Choroid plexus epithelial cell (primary cell): ENCODE measurements at regions not wholly inside any gene's neighbourhood (a gene's known extent, or its start where the extent isn't known, plus 50 kb on each side); places are given as distances from the start of the nearest gene placed in this dataset.

Experiments used
- DNase-seq: peaks from one replicate; pipeline ENCODE4 v3.0.0-alpha.2; 2010; ENCODE audit warnings: low read depth
- H3K4me3 ChIP-seq: 2 replicates; pipeline ENCODE4 v1.5.1; 2011; ENCODE audit warnings: low read depth, mild to moderate bottlenecking, control low read depth, low read length, moderate library complexity
- CTCF ChIP-seq: conservative IDR thresholded peaks from 2 replicates; pipeline ENCODE4 v1.5.1; 2011; ENCODE audit warnings: low read depth, mild to moderate bottlenecking, control low read depth, inconsistent platforms, low read length, moderate library complexity

GRCh38 chr2:146931109-146931508 is 913.7 kb upstream of the ACVR2A start:
- DNase-seq = no peak
- TF ChIP-seq CTCF = no peak
- no peak overlapping the region for H3K4me3 ChIP-seq

DNA sequence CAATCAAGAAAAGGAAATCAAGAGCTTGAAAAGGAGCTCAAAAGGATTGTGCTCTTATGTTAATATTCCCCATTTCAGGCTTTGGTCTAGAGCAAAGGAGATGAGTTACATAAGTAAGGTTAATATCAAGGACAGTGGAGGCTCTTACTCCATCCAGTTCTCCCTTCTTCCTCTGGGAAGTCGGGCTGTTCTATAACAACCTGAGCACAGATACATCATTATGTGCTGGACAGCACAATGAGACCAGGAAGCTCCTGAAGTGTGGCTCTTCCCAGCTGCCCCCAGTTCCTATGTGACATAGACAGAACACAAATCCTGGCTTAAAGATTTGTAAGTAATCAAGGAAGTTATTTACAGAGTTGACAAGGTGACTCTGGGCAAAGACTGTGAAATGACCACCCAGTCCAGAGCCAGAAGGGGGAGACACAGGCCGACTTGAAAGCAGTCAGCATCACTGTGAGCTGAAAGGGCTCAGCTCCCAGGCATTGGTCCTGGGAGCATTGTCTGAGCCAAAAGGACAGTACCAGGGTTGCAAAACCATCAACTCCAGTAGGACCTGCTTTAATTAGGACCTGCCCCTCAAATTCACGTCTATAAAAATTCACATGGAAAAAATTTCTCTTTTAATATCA is 917.6 kb upstream of the ACVR2A start:
- H3K4me3 ChIP-seq = no peak overlapping the region
- TF ChIP-seq CTCF = peak; percentile 97
- DNase-seq = peak; percentile 89

DNA sequence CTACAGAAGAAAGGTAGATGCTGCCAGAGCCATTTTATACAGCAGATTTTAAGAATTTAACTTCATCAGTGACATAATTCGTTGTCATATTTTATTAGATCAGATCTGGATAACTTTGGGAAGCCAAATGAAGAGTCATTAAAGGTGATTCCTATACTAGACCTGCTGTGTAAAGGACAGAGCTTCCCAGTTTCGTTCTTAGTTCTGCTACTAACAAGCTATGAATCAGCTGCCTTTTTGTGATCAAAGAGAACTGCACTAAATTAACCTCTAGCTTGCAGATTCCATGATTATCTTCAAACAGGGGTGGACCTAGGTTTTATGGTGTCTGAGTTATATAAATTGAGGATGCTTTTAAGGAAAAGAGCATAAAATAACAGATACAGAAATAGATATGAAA is 926.5 kb upstream of the ACVR2A start:
- no peak for TF ChIP-seq CTCF
- DNase-seq = no peak
- H3K4me3 ChIP-seq = no peak overlapping the region

GRCh38 chr2:146917431-146918042 is 927.3 kb upstream of the ACVR2A start:
- no peak overlapping the region for H3K4me3 ChIP-seq
- peak; percentile 33 for DNase-seq
- no peak for TF ChIP-seq CTCF

DNA sequence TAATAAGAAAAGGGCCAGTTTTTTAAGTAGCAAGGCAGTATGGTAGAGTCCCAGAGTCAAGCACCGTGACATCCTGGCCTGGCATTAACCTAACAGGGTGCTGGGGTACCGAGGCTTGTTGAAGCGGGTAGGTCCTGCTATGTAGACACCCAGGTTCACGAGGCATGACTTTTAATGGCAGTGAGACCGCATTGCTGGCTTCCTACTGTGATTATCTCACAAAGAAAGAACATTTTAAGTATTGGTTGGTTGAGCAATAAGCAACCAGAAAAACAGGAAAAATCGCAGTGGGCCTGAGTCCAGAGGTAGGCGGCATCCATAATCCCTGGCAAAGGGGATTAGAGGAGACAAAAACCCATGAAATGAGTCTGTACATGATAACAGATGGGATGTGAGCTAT is 927.9 kb upstream of the ACVR2A start:
- DNase-seq = no peak
- no peak overlapping the region for H3K4me3 ChIP-seq
- TF ChIP-seq CTCF = no peak

- no peak overlapping the region for H3K4me3 ChIP-seq
- no peak for DNase-seq
- no peak for TF ChIP-seq CTCF
These were observed 931.4 kb upstream of the ACVR2A start for GRCh38 chr2:146913476-146913875.

DNA sequence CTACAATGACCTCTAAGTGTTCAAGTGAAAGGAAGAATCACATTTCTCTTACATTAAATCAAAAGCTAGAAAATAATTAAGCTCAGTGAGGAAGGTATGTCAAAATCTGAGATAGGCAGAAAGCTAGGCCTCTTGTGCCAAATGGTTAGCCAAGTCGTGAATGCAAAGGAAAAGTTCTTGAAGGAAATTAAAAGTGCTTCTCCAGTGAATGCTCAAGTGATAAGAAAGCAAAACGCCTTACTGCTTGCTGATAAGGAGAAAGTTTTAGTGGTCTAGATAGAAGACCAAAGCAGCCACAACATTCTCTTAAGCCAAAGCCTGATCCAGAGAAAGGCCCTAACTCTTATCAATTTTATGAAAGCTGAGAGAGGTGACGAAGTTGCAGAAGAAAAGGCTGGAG is 932.3 kb upstream of the ACVR2A start:
- DNase-seq = no peak
- no peak overlapping the region for H3K4me3 ChIP-seq
- TF ChIP-seq CTCF = no peak
